HG03039 (cell line): ENCODE measurements at regions not wholly inside any gene's neighbourhood (a gene's known extent, or its start where the extent isn't known, plus 50 kb on each side); places are given as distances from the start of the nearest gene placed in this dataset.
"Not testable (repeated sequence)": the region's sequence is repeated elsewhere in the genome, so short reads cannot be mapped to it uniquely, and the experiment has no call there.

ENCODE experiments used
- ATAC-seq: cut with Tn5 transposase; IDR thresholded peaks from one replicate; pipeline ENCODE4 v1.9.1; 2021; ENCODE audit warnings: mild to moderate bottlenecking, moderate library complexity; ENCODE audit not compliant: unreplicated experiment

DNA sequence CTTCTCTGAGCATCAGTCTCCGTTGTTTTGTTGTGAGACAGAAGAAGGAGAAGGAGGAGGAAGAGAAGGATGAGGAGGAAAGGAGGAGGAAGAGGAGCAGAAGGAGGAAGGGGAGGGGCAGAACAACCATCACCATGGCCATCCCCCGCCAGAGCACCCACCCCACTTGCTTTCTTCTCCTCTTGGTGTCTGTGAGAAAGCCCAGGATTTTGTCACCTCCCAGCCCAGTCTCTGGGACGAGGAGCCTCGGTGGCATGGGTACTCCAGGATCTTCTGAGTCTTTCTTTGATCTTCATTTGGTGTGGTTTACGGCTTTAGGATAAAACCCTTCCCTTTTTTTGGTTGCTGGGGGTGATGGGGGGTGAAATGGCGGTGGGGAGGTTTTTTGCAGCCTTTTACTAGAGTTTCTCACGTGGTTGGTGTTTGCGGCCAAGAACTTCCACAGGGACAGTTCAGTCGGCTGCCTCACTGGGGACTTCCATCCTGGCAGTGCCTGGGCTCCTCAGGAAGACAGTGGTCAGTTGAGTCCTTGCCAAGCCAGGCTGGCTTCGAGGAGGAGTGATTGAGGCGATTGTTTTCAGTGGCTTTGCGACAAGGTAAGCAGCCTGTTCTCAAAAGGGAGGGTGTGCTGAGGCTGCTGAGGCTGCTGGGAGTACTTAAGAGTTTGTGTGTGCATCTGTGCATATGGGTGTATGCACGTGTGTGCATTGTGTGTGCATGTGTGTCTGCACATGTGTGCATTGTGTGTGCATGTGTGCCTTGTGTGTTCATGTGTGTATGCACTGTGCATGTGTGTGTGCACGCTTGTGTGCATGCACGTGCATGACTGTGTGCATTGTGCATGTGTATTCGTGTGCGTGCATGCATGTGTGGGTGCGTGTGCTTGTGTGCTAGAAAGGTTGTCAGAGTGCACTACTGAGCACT, 567.5 kb downstream of the TBC1D22A start:
- ATAC-seq, result no peak

DNA sequence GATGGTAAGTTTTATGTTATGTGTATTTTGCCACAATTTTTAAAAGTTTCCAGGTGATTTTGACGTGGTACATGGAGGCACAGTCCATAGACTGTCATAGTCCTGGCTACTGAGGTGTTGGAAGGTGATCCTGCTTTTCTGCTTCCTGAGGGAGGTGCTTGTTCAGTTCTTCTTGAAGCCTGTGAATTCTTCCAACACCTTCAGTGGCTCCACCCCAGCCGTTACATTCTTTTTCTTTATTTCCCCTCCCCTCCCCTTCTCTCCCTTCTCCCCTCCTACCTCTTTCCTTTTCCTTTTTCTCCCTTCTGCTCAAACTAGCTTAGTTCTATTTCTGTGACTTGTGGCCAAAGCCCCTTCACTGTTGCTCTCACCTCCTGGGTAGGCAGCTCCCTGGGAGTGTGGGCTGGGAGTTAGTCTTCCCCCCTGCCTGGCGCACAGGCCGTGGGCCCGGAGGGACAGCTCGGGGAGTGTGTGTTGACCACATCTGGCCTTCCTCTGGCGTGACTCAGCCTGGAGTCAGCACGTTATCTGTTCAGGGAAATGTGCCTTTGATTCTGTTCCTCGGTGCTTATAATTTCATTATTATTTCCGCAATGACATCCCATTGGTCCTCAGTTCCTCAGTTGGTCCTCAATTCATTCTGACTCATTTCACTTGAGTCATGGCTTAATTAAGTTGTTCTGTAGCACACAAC, 566.2 kb downstream of the TBC1D22A start:
- ATAC-seq, result no peak

- no peak for ATAC-seq
Measured at GRCh38 chr22:47327241-47327640, 564.8 kb downstream of the TBC1D22A start.

DNA sequence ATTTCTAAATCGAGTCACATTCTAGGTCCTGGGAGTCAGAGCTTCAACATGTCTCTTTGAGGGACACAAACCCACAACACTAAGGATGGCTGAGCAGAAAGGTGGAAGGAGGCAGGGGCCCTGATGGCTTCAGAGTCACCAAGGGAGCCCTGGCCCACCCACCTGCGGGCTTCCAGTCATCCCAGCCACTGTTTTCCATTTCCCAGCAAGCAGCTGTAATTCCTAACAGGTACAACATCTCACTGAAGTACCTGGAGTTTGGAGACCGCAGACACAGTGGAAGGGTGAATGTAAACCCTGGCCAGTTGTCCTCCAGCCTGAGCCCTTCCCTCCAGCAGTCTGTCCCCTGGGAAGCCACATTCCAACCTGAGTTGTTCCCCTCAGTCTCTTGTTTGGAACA, 562.8 kb downstream of the TBC1D22A start:
- no peak for ATAC-seq

GRCh38 chr22:47324435-47324990, 562.1 kb downstream of the TBC1D22A start:
- ATAC-seq, result no peak

DNA sequence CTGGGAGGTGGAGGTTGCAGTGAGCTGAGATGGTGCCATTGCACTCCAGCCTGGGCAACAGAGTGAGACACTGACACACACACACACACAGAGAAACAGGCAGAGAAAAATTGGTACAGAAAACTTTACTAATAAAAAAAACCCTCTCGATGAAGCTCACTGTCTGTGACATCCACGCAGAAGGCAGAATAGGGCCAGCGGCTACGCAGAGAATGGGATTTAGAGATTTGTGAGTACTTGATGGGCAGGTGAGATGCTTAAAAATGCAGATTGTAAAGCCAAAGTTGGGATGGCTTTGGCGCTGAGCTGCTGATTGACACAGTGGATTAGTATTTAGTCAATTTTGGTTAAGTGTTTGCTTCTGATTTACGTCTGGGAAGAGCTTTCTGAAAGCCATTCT, 561.1 kb downstream of the TBC1D22A start:
- no peak for ATAC-seq

DNA sequence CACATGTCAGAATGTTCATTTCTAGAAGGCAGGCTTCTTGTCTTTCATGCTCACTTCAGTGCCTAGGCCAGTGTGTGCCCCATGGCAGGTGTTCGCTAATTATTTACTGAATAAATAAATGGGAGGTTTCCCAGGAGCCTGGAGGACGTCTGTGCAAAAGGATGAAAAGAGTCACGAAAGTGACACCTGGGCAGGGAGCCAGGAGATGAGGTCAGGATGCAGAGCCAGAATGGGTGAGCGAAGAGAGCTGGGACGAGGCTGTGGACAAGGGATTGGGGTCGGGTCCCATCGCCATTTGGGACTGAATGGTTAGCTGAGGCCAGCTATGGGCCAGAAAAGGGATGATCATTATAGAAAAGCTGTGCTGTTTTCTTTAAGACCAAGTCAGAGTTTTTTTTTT, 560.4 kb downstream of the TBC1D22A start:
- no peak for ATAC-seq

- ATAC-seq, result no peak
Measured at GRCh38 chr22:47320560-47320959, 558.1 kb downstream of the TBC1D22A start.

DNA sequence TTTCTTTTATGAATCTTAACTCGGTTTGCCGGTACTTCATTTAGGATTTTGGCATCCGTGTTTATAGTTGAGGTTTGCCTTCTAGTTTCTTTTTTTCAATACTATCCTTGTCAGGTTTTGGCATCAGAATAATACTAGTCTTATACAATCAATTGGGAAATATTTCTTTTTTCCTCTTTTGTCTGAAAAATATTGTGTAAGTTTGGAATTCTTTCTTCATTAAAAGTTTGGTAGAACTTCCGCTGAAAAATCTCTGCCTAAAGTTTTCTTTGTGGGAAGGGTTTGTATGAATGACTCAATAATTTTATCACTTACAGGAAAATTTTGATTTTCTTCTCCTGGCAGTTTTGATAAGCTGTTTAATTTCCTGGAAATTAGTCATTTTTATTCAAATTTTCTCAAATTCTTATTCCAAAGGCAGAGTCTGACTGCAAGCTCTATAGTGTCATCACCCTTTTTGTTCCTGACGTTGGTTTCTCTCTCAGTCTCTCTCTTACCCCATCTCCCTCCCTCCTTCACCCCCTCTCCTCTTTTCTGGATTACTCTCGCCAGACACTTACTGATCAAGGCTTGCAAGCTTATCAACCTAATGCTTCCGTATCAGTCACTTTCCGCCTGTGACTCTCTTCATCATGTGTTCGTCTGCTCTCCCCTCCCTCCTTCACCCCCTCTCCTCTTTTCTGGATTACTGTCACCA, 555.7 kb downstream of the TBC1D22A start:
- no peak for ATAC-seq

DNA sequence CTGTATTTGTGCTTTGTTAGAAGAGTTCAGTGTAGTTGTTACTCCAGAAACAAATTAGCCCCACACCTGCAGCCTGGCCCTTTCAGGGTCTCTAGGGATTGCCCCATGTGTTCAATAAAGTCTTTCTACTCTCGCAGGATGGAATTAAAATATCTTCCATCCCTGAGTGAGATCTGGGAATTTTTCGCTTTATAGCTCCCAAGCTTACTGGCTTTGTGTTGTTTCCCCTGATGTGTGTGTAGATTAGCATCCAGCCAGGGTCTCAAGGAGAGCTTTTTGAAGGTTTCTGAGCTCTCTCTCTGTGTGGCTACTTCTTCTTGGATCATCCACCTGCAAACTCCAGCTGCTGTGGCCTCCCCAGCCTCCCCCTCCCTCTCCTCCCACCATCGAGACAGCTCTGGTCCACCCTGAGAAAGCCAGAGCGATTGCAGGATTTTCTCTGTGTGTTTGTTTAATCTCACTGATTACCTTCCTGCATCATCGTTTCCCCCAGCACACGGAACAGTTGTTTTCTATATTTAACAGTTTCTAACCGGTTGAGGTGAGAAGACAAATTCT, 553.5 kb downstream of the TBC1D22A start:
- no peak for ATAC-seq

DNA sequence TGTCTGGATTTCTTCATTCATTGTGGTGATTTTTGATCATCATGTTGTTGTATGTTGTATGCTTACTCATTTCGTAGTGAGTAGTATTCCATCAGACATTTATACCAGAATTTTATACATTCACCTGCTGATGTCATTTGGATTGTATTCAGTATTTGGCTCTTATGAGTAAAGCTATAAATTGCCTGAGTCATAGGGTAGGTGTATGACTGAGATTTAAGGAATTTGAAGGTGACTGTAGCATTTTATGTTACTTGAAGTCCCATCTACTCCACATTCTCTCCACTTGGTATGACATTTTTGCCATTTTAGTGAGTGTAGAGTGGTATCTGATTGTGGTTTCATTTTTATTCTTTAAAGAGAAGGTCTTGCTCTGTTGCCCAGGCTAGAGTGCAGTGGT, 548.2 kb downstream of the TBC1D22A start:
- ATAC-seq, result no peak

- no peak for ATAC-seq
Measured at GRCh38 chr22:47309946-47310345, 547.5 kb downstream of the TBC1D22A start.

GRCh38 chr22:47309476-47309875, 547.0 kb downstream of the TBC1D22A start:
- no peak for ATAC-seq

DNA sequence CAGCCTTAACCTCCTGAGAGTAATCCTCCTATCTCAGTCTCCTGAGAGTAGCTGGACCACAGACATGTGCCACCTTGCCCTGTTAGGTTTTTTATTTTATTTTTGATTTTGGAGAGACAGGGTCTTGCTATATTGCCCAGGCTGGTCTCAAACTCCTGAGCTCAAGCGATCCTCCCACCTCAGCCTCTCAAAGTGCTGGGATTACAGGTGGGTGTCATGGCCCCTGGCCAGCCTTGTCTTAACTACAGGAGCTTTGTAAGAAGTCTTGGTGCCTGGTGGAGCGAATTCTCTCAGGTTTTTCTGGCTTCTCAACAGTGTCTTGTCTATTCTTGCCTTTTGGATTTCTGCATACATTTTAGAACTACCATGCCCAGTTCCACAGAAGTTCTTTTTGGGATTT, 546.4 kb downstream of the TBC1D22A start:
- ATAC-seq, result no peak

- ATAC-seq, result no peak
Measured at GRCh38 chr22:47307822-47308221, 545.4 kb downstream of the TBC1D22A start.

DNA sequence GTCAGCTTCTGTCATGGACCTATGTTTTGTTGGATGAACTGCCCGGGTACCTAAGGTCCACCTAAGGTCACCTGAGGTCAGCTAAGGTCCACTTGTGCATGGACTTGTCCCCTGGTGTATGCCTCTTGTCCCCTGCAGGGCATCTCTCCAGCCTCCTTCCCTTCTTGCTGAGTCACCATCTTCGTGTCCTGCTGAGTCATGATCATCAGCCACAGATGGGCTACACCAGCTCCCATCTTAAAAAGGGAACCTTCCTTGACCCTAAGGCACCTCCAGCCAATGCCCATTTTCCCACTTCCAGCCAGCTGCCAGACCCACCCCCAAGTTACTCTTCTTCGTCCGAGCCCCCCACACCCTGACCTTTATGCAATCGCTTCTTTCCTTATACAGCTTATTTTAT, 544.9 kb downstream of the TBC1D22A start:
- ATAC-seq, result no peak

GRCh38 chr22:47304854-47305253, 542.4 kb downstream of the TBC1D22A start:
- ATAC-seq, result no peak

DNA sequence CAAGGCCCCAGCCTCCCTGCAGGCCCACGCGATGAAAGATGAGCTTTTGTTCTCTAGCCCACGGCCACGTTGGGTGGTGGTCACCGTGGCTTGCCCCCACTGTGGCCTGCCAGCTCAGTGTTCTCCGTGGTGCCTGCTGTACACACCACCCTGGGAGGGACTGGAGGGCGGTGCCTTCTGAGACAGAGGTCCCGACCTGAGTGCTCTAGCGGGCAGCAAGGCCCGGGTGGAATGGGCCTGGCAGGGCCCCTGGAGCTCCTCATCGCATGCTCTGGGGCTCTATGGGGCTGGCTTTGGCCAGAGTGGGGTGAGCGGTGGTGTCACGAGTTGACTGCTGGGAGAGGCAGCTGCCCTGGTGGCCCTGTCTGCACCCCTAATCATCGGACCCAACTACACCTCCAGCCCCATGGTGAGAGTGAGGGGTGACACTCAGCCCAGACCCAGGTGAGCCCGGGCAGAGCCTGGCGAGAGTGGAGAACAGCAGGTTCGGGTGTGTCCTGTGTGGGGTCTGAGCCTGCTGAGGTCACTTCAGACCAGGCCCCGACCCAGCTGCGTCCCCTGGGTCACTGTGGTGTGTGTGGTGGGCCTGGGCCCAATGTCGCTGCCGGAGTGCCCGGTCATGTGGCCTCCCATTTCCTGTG, 541.9 kb downstream of the TBC1D22A start:
- no peak for ATAC-seq

GRCh38 chr22:47303161-47303890, 540.9 kb downstream of the TBC1D22A start:
- ATAC-seq, result no peak

DNA sequence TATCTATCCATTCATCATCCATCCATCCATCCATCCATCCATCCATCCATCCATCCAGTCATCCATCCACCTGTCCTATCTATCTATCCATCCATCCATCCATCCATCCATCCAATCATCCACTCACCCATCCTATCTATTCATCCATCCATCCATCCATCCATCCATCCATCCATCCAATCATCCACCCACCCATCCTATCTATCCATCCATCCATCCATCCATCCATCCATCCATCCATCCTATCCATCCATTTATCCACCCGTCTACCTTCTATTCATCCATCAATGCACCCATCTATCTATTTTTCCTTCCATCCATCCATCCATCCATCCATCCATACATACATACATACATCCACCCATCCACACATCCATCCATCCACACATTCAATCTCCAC, 540.1 kb downstream of the TBC1D22A start:
- not testable (repeated sequence) for ATAC-seq
